Thoracic aorta (tissue), 2 donors: ENCODE measurements at regions not wholly inside any gene's neighbourhood (a gene's known extent, or its start where the extent isn't known, plus 50 kb on each side); places are given as distances from the start of the nearest gene placed in this dataset.

Source experiments
- ATAC-seq: fragments of 150-250 bp; one replicate; pipeline ENCODE4 v1.8.0; 2017; ENCODE audit warnings: low read depth; ENCODE audit not compliant: insufficient number of reproducible peaks, low FRiP score
- DNase-seq: peaks from one replicate; pipeline ENCODE4 v3.0.0-alpha.2; 2020; ENCODE audit warnings: low spot score
- H3K27ac ChIP-seq, 2 donors: fragments of 200-600 bp; sonication (generic); 1 replicate in 1 of 2; 2 replicates in 1 of 2; pipeline ENCODE4 v1.5.1; 2016; ENCODE audit warnings: mild to moderate bottlenecking in 2 of 2, moderate library complexity in 2 of 2
- H3K27me3 ChIP-seq: fragments of 200-600 bp; sonication (generic); replicated peaks from 2 replicates; pipeline ENCODE4 v1.6.0; 2016; ENCODE audit warnings: mild to moderate bottlenecking; ENCODE audit not compliant: insufficient read depth
- H3K36me3 ChIP-seq: fragments of 200-600 bp; sonication (generic); one replicate; pipeline ENCODE4 v1.5.1; 2016
- H3K4me1 ChIP-seq, 2 donors: fragments of 200-600 bp; sonication (generic); 1 replicate in 1 of 2; 2 replicates in 1 of 2; pipeline versions ENCODE4 v1.5.1 to v1.6.0; 2016; ENCODE audit warnings: low read depth in 2 of 2, mild to moderate bottlenecking in 1 of 2; ENCODE audit not compliant: control insufficient read depth in 1 of 2
- H3K4me3 ChIP-seq: fragments of 200-600 bp; sonication (generic); 2 replicates; pipeline ENCODE4 v1.5.1; 2016; ENCODE audit warnings: mild to moderate bottlenecking
- H3K9me3 ChIP-seq: fragments of 200-600 bp; sonication (generic); 2 replicates; pipeline ENCODE4 v1.5.1; 2016
- CTCF ChIP-seq: fragments of 200-600 bp; sonication (generic); IDR thresholded peaks from one replicate; pipeline ENCODE4 v1.5.1; 2019; ENCODE audit warnings: antibody characterized with exemption

GRCh38 chrX:5490786-5491563 is 737.7 kb downstream of the NLGN4X start:
- no peak for DNase-seq
- no peak for TF ChIP-seq CTCF

DNA sequence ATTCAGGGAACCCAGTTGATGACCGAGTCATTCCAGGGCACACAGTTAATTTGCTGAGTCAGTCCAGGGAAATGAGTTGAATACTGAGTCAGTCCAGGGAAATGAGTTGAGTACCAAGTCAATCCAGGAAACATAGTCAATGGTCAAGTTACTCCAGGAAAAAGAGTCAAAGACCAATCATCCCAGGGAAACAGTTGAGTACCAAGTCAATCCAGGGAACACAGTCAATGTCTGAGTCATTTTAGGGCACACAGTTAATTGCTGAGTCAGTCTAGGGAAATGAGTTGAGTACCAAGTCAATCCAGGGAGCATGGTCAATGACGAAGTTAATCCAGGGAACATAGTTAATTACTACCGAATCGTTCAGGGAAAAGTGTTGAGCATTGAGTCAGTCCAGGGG is 754.4 kb downstream of the NLGN4X start:
- Histone ChIP-seq H3K4me1 (no peaks in the 10 kb centered on the region), H3K9me3 (no peaks in the 10 kb centered on the region), H3K36me3 (no peaks in the 10 kb centered on the region), H3K27ac (no peak overlapping the region), H3K4me3 (no peak overlapping the region), H3K27me3 (no peaks in the 10 kb centered on the region)
- no peak for TF ChIP-seq CTCF
- no peak for ATAC-seq
- no peak for DNase-seq

More at GRCh38 chrX:5490786-5491563, 737.7 kb downstream of the NLGN4X start:
- no peak overlapping the region for H3K27ac ChIP-seq
- no peaks in the 10 kb centered on the region for H3K9me3 ChIP-seq
- no peaks in the 10 kb centered on the region for H3K27me3 ChIP-seq
- H3K36me3 ChIP-seq: no peaks in the 10 kb centered on the region
- no peak for ATAC-seq
- H3K4me3 ChIP-seq: no peak overlapping the region
- H3K4me1 ChIP-seq: no peaks in the 10 kb centered on the region

DNA sequence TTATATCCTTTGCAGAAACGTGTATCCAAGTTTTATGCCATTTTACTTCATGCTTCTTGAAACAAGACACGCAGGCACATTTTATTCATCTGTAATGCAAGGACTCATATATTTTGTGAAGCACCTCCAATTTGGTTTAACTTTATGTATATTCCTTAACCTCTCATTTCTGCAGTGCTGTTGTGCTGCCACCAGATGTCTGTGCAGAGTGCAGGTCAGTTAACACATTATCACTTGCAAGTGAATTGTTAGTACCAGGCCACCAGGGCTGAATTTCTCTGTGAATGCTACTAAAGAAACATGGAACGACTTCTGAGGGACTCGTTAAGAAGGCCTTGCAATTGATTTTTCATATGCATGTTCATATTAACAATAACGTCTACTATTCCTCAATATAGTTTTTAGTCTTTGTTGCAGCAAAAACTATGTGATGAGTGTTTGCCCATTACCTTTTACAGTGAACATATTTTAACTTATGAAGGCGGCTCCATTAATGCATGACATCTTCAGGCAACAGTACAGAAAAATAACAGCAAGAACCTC is 770.3 kb downstream of the NLGN4X start:
- DNase-seq: no peak

GRCh38 chrX:5449323-5449722 is 779.3 kb downstream of the NLGN4X start:
- Histone ChIP-seq H3K4me3 (no peak overlapping the region), H3K27ac (no peak overlapping the region), H3K36me3 (no peaks in the 10 kb centered on the region), H3K9me3 (no peaks in the 10 kb centered on the region), H3K27me3 (no peaks in the 10 kb centered on the region), H3K4me1 (no peaks in the 10 kb centered on the region)
- no peak for DNase-seq
- ATAC-seq: no peak
- no peak for TF ChIP-seq CTCF

More for the DNA sequence above, 770.3 kb downstream of the NLGN4X start:
- no peaks in the 10 kb centered on the region for H3K4me1 ChIP-seq
- no peak for ATAC-seq
- H3K36me3 ChIP-seq: no peaks in the 10 kb centered on the region
- H3K27me3 ChIP-seq: no peaks in the 10 kb centered on the region
- no peaks in the 10 kb centered on the region for H3K9me3 ChIP-seq
- no peak overlapping the region for H3K4me3 ChIP-seq
- no peak overlapping the region for H3K27ac ChIP-seq
- no peak for TF ChIP-seq CTCF

DNA sequence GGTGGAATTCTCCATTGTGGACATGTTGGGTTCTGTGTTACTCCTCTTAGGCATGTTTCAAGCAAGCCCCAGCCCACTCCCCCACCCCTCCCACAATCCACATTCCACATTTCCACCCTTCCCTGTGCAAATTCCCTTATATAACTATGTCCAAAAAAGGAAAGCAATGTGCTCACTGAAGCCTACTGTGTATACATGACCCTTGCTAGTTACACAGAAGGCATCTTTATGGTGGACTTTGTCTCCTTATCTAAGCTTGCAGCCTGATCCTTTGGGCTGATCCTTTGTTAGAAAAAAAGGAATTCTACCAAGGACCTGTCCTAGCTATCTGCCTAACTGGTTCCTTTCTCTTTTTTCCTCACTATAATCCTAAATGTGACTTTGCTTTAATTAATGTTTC is 796.8 kb downstream of the NLGN4X start:
- Histone ChIP-seq H3K27me3 (no peaks in the 10 kb centered on the region), H3K4me3 (no peak overlapping the region), H3K27ac (no peak overlapping the region), H3K4me1 (no peaks in the 10 kb centered on the region), H3K9me3 (no peaks in the 10 kb centered on the region), H3K36me3 (no peaks in the 10 kb centered on the region)
- DNase-seq (no peak), ATAC-seq (no peak)
- TF ChIP-seq CTCF: no peak
